ENCODE measurements at regions not wholly inside any gene's neighbourhood (a gene's known extent, or its start where the extent isn't known, plus 50 kb on each side); places are given as distances from the start of the nearest gene placed in this dataset.
A peak's percentile ranks its signal among the peaks of the same experiment; 100 is the strongest.

DNA sequence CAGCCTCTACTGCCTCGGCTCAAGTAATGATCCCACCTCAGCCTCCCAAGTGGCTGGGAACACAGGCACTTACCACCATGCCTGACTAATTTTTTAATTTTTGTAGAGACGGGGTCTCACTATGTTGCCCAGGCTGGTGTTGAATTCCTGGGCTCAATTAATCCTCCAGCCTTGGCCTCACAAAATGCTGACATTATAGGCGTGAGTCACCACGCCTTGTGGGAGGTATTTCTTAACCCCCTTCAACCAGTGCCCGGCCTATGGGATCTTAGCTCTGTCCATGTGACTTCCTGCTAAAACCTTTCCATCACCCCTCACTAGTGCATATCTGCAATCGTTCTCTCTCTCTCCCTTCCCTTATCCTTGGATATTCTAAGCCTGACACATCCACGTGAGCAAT lies 86.4 kb downstream of the FOXD2 start:
- DNase-seq: peak in 1 of 7 donors; percentile 28
- TF ChIP-seq, protein P1, sequence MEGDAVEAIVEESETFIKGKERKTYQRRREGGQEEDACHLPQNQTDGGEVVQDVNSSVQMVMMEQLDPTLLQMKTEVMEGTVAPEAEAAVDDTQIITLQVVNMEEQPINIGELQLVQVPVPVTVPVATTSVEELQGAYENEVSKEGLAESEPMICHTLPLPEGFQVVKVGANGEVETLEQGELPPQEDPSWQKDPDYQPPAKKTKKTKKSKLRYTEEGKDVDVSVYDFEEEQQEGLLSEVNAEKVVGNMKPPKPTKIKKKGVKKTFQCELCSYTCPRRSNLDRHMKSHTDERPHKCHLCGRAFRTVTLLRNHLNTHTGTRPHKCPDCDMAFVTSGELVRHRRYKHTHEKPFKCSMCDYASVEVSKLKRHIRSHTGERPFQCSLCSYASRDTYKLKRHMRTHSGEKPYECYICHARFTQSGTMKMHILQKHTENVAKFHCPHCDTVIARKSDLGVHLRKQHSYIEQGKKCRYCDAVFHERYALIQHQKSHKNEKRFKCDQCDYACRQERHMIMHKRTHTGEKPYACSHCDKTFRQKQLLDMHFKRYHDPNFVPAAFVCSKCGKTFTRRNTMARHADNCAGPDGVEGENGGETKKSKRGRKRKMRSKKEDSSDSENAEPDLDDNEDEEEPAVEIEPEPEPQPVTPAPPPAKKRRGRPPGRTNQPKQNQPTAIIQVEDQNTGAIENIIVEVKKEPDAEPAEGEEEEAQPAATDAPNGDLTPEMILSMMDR (IDR thresholded peaks at IDR 0.05): no peak
- TF ChIP-seq POLR2A (IDR thresholded peaks at IDR 0.05): no peak

GRCh38 chr1:47527653-47528272 lies 89.9 kb downstream of the FOXD2 start:
- DNase-seq: no peak
- Histone ChIP-seq H3K36me3 (replicated peaks in 1 of 2) (no peaks in the 10 kb centered on the region), H3K4me3 (no peak overlapping the region), H3K4me1 (replicated peaks in 1 of 2) (peaks cover 0 to 2% of the 10 kb centered on the region in 2 donors), H3K27me3 (no peaks in the 10 kb centered on the region), H3K27ac (no peak overlapping the region), H3K9me3 (replicated peaks in 1 of 3) (peaks cover 0 to 4% (median 0%) of the 10 kb centered on the region in 3 donors)
- intact Hi-C loops (cut with DNase I): no loop called here
- WGBS, 4 donors: 68 to 74% (median 71%) methylated on average over 7 of the region's 7 CpGs
- no peak for TF ChIP-seq POLR2A (IDR thresholded peaks at IDR 0.05)
- TF ChIP-seq, protein P1 (IDR thresholded peaks at IDR 0.05): peak in 4 of 6 experiments; percentile 12 to 29 (median 15)

More for the DNA sequence above, 86.4 kb downstream of the FOXD2 start:
- H3K4me3 ChIP-seq: no peak overlapping the region
- peaks cover 0 to 2% (median 0%) of the 10 kb centered on the region in 3 donors for H3K9me3 ChIP-seq (replicated peaks in 1 of 3)
- no peaks in the 10 kb centered on the region for H3K27me3 ChIP-seq
- H3K36me3 ChIP-seq (replicated peaks in 1 of 2): no peaks in the 10 kb centered on the region
- H3K4me1 ChIP-seq (replicated peaks in 1 of 2): peaks cover 20 to 24% of the 10 kb centered on the region in 2 donors
- H3K27ac ChIP-seq: no peak overlapping the region
- intact Hi-C loops (cut with DNase I): no loop called here
- 58 to 77% (median 66%) methylated on average over 7 of the region's 7 CpGs for WGBS, 4 donors

DNA sequence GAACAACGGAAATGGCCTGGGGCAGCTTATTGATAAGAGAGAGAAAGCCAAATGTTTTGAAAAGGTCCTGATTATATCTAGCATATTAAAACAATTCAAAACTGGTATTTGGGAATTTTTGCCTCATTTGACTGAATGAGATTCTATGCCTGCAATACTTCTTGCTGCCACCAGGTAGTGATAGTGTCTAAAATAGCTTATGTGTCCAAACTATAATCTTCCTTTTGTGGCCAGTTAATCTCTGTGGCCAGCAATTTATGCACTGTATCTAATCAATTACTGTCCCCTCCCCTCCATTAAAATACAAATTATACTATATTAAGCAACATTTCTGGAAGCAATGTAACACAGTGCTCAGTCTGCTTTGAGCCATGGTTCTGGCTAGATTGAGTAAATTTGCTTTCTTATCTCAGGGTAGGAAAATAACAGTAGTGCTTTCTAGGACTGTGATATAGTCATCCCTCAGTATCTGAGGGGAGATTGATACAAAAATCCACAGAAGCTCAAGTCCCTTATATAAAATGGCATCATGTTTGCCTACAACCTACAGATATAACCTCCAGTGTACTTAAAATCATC lies 91.8 kb downstream of the FOXD2 start:
- H3K36me3 ChIP-seq (replicated peaks in 1 of 2): no peaks in the 10 kb centered on the region
- H3K9me3 ChIP-seq (replicated peaks in 1 of 3): peaks cover 0 to 4% (median 0%) of the 10 kb centered on the region in 3 donors
- peaks cover 5 to 13% of the 10 kb centered on the region in 2 donors for H3K4me1 ChIP-seq (replicated peaks in 1 of 2)
- TF ChIP-seq POLR2A (IDR thresholded peaks at IDR 0.05): no peak
- TF ChIP-seq, protein P1 (IDR thresholded peaks at IDR 0.05): peak in 5 of 6 experiments; percentile 22 to 46 (median 43)
- WGBS, 4 donors: 70 to 88% (median 76%) methylated on average over 1 of the region's 1 CpG
- intact Hi-C loops (cut with DNase I): no loop called here
- no peak for DNase-seq
- no peak overlapping the region for H3K27ac ChIP-seq
- no peaks in the 10 kb centered on the region for H3K27me3 ChIP-seq
- H3K4me3 ChIP-seq: no peak overlapping the region

- H3K27me3 ChIP-seq: no peaks in the 10 kb centered on the region
- peak; percentile 38 to 72 (median 43) for DNase-seq
- H3K9me3 ChIP-seq (replicated peaks in 1 of 3): peaks cover 0 to 4% (median 0%) of the 10 kb centered on the region in 3 donors
- H3K4me1 ChIP-seq (replicated peaks in 1 of 2): peaks cover 6 to 13% of the 10 kb centered on the region in 2 donors
- no peak for TF ChIP-seq POLR2A (IDR thresholded peaks at IDR 0.05)
- TF ChIP-seq, protein P1 (IDR thresholded peaks at IDR 0.05): no peak
- 19 to 29% (median 23%) methylated on average over 35 to 54 of the region's 54 CpGs for WGBS, 4 donors
- H3K27ac ChIP-seq: peak overlapping the region in 3 of 5 donors; percentile 27 to 78 (median 61)
- H3K4me3 ChIP-seq: peak overlapping the region in 2 of 4 donors; percentile 2 to 31
- no peaks in the 10 kb centered on the region for H3K36me3 ChIP-seq (replicated peaks in 1 of 2)
- intact Hi-C loops (cut with DNase I): no loop called here
These were observed 95.3 kb downstream of the FOXD2 start for GRCh38 chr1:47532921-47533792.
